ENCODE measurements at regions not wholly inside any gene's neighbourhood (a gene's known extent, or its start where the extent isn't known, plus 50 kb on each side); places are given as distances from the start of the nearest gene placed in this dataset.

DNA sequence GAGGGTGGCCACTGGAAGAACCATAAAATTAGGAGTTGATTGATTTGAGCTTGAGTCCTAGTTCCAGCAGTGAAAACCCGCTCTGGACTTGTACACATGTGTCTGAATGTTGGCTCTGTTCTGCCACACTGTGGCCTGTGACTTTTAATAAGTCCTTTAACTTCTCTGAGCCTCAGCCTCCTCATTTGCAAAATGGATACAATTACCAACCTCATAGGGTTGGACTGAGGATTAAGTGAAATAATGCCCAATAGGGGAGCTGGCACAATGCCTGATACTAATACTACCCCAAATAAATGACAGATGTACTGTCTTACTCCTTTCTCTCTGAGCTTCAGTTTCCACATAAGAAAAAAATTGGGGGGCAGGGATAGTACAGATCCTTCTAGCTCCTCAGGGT is 92.6 kb upstream of the RIPOR2 start:
- TF ChIP-seq, protein P1, sequence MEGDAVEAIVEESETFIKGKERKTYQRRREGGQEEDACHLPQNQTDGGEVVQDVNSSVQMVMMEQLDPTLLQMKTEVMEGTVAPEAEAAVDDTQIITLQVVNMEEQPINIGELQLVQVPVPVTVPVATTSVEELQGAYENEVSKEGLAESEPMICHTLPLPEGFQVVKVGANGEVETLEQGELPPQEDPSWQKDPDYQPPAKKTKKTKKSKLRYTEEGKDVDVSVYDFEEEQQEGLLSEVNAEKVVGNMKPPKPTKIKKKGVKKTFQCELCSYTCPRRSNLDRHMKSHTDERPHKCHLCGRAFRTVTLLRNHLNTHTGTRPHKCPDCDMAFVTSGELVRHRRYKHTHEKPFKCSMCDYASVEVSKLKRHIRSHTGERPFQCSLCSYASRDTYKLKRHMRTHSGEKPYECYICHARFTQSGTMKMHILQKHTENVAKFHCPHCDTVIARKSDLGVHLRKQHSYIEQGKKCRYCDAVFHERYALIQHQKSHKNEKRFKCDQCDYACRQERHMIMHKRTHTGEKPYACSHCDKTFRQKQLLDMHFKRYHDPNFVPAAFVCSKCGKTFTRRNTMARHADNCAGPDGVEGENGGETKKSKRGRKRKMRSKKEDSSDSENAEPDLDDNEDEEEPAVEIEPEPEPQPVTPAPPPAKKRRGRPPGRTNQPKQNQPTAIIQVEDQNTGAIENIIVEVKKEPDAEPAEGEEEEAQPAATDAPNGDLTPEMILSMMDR (IDR thresholded peaks at IDR 0.05), result no peak
- TF ChIP-seq POLR2A (IDR thresholded peaks at IDR 0.05) (no peak), EP300 (IDR thresholded peaks at IDR 0.05) (no peak)
